Right lobe of liver (tissue), 6 donors: ENCODE measurements at regions not wholly inside any gene's neighbourhood (a gene's known extent, or its start where the extent isn't known, plus 50 kb on each side); places are given as distances from the start of the nearest gene placed in this dataset.

Experiments
- ATAC-seq, 4 donors: fragments of 200-7000 bp; cut with Tn5 transposase; one replicate each; pipeline ENCODE4 v1.9.1; 2020; ENCODE audit warnings: mild to moderate bottlenecking in 4 of 4, moderate library complexity in 4 of 4
- DNase-seq, 3 donors: peaks; one replicate each; pipeline ENCODE4 v3.0.0-alpha.2; 2020
- H3K27ac ChIP-seq, 3 donors: fragments of 200-600 bp; one replicate each; pipeline ENCODE4 v1.8.0; 2022
- H3K27me3 ChIP-seq, 2 donors: fragments of 200-600 bp; one replicate each; pipeline ENCODE4 v1.8.0; 2022
- H3K36me3 ChIP-seq, 4 donors: fragments of 200-600 bp; sonication (generic) in 1 of 4; one replicate each; pipeline versions ENCODE4 v1.5.1 to v1.8.0; 2017 to 2022; ENCODE audit warnings: control low read depth in 1 of 4
- H3K4me1 ChIP-seq, 4 donors: fragments of 200-600 bp; sonication (generic) in 1 of 4; one replicate each; pipeline versions ENCODE4 v1.5.1 to v1.8.0; 2017 to 2022; ENCODE audit warnings: control low read depth in 1 of 4
- H3K4me3 ChIP-seq, 3 donors: fragments of 200-600 bp; one replicate each; pipeline ENCODE4 v1.8.0; 2022
- H3K9me3 ChIP-seq, 4 donors: fragments of 200-600 bp; sonication (generic) in 1 of 4; one replicate each; pipeline versions ENCODE4 v1.5.1 to v1.8.0; 2017 to 2022; ENCODE audit warnings: control low read depth in 1 of 4
- CTCF ChIP-seq, 4 donors: fragments of 200-600 bp in 3 of 4; fragments of 450-650 bp in 1 of 4; IDR thresholded peaks; one replicate each; pipeline versions ENCODE4 v1.5.1 to v1.8.0; 2016 to 2022; ENCODE audit warnings: antibody characterized with exemption in 4 of 4, mild to moderate bottlenecking in 2 of 4
- POLR2A ChIP-seq: fragments of 450-650 bp; IDR thresholded peaks from one replicate; pipeline ENCODE4 v1.6.1; 2017; ENCODE audit warnings: antibody characterized with exemption, mild to moderate bottlenecking
- WGBS: methylation state at CpG from one replicate; pipeline ENCODE4 v1.1.6; 2018; ENCODE audit warnings: low coverage, low lambda C conversion rate; ENCODE audit not compliant: insufficient coverage; ENCODE audit errors: missing lambda C conversion rate; 5-methylcytosine and 5-hydroxymethylcytosine counted together
- intact Hi-C, 2 donors: fragments of 100-400 bp; cut with DNase I; formaldehyde crosslinking; loops; one replicate each; pipeline versions ENCODE4 v1.11.2 to v1.14.1; 2022
- donor health status: DM: no; HTN: yes; CAD: no.
- donor health status: DM: no; HTN: no; CAD: no.
- donor health status: DM: no; HTN: no; CAD: no.
- donor health status: DM: no; HTN: yes; CAD: no.
- donor health status: DM: no; HTN: yes; CAD: no.

GRCh38 chr13:84050536-84050935, 168.3 kb upstream of the SLITRK1 start:
- WGBS, result 40% methylated on average over 3 of the region's 3 CpGs
- no peak overlapping the region for H3K27ac ChIP-seq

GRCh38 chr13:84049443-84050219, 167.4 kb upstream of the SLITRK1 start:
- H3K36me3 ChIP-seq, result no peaks in the 10 kb centered on the region
- intact Hi-C loops, result no loop called here
- H3K4me3 ChIP-seq, result no peak overlapping the region
- H3K27ac ChIP-seq, result no peak overlapping the region
- no peak for ATAC-seq
- no peaks in the 10 kb centered on the region for H3K9me3 ChIP-seq
- 19% methylated on average over 2 of the region's 2 CpGs for whole genome bisulfite sequencing
- TF ChIP-seq POLR2A, result no peak
- TF ChIP-seq CTCF (IDR thresholded peaks at IDR 0.05), result no peak
- no peak for DNase-seq
- no peaks in the 10 kb centered on the region for H3K4me1 ChIP-seq
- H3K27me3 ChIP-seq, result no peaks in the 10 kb centered on the region

More at GRCh38 chr13:84050536-84050935, 168.3 kb upstream of the SLITRK1 start:
- DNase-seq, result no peak
- Histone ChIP-seq H3K4me3 (no peak overlapping the region), H3K4me1 (no peaks in the 10 kb centered on the region), H3K9me3 (no peaks in the 10 kb centered on the region), H3K36me3 (no peaks in the 10 kb centered on the region), H3K27me3 (no peaks in the 10 kb centered on the region)
- TF ChIP-seq POLR2A (no peak), CTCF (IDR thresholded peaks at IDR 0.05) (no peak)
- intact Hi-C loops, result no loop called here
- no peak for ATAC-seq

- Histone ChIP-seq H3K27ac (no peak overlapping the region), H3K4me1 (no peaks in the 10 kb centered on the region), H3K27me3 (no peaks in the 10 kb centered on the region), H3K9me3 (no peaks in the 10 kb centered on the region), H3K4me3 (no peak overlapping the region), H3K36me3 (no peaks in the 10 kb centered on the region)
- intact Hi-C loops, result no loop called here
- TF ChIP-seq POLR2A (no peak), CTCF (IDR thresholded peaks at IDR 0.05) (no peak)
- whole genome bisulfite sequencing, result 72% methylated on average over 2 of the region's 2 CpGs
- no peak for ATAC-seq
- DNase-seq, result no peak
These were observed 162.5 kb upstream of the SLITRK1 start for GRCh38 chr13:84044805-84045204.

GRCh38 chr13:84038001-84038400, 155.7 kb upstream of the SLITRK1 start:
- 0% methylated on average over 1 of the region's 1 CpG for WGBS
- TF ChIP-seq POLR2A, result no peak
- no peak for TF ChIP-seq CTCF (IDR thresholded peaks at IDR 0.05)
- H3K4me1 ChIP-seq, result no peaks in the 10 kb centered on the region
- no peaks in the 10 kb centered on the region for H3K36me3 ChIP-seq
- no peak overlapping the region for H3K27ac ChIP-seq
- DNase-seq (no peak), ATAC-seq (no peak)
- H3K27me3 ChIP-seq, result no peaks in the 10 kb centered on the region
- no peaks in the 10 kb centered on the region for H3K9me3 ChIP-seq
- H3K4me3 ChIP-seq, result no peak overlapping the region
- intact Hi-C loops, result no loop called here
